Retina (tissue), 1 donor: ENCODE measurements at regions not wholly inside any gene's neighbourhood (a gene's known extent, or its start where the extent isn't known, plus 50 kb on each side); places are given as distances from the start of the nearest gene placed in this dataset.
A peak's percentile ranks its signal among the peaks of the same experiment; 100 is the strongest.

Experiments used
- DNase-seq: peaks from one replicate; pipeline ENCODE4 v3.0.0-alpha.2; 2016

- peak; percentile 25 for DNase-seq
Observed at GRCh38 chr6:92810913-92811312, 608.4 kb downstream of the EPHA7 start.

DNA sequence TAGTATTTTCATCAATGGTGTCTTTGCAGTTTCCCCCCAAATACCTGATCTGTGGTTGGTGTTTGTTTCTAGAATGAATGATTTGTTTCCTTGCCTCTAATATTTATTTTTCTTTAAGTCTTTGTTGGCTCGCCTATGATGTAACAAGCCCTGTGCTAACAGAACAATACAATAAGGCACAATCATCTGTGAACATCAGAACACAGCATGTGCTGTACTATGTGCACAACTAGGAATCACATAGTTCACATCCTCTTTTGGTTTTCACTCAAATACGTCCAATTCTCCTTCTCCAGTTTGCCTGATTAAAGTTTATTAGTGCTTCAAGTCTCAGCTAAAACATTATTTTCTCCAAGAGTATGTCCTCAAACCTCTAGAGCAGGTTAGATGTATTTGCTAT, 613.1 kb downstream of the EPHA7 start:
- DNase-seq, result no peak

DNA sequence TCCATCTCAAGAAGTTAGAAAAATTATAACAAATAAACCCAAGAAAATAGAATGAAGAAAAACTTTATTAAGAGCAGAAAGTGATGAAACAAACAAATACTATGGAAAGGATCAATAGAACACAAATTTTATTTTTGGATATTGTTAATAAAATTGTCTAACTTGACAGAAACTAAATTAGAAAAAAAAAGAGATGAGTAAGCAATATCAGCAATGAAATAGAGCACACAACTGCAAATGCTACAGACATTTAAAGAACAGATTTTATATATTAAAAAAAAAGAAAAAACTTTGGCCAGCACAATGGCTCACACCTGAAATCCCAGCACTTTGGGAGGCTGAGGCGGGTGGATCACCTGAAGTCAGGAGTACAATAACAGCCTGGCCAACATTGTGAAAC, 628.0 kb downstream of the EPHA7 start:
- no peak for DNase-seq

- DNase-seq, result no peak
Observed at GRCh38 chr6:92790381-92790780, 629.0 kb downstream of the EPHA7 start.

GRCh38 chr6:92784235-92784634, 635.1 kb downstream of the EPHA7 start:
- DNase-seq, result no peak

GRCh38 chr6:92779746-92780145, 639.6 kb downstream of the EPHA7 start:
- no peak for DNase-seq

DNA sequence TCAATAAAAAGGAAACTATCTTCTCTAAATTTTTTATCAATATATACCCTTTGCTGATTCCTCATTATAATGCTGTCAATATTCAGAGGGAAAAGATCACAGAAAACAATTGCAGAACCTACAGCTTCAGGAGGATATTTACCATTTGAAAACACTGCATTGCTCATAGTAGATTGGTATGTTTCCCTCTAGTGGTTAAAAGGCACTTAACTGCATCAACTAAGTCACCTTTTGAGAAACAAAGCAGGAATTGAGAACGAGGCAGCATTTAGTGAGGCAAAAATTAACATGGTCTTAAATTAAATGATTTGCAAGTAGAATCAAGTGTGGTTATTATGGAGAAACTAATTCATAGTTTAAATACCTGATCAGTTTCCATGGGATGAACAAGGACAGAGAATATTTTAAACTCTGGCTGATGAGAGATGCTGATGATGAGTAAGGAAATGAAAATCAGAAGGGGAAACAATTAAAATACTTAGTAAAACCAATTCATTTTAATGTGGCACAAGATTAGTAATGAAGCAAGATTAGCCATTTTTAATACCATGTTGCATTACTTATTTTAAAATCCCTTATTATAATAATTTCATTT, 642.1 kb downstream of the EPHA7 start:
- DNase-seq, result peak; percentile 28

DNA sequence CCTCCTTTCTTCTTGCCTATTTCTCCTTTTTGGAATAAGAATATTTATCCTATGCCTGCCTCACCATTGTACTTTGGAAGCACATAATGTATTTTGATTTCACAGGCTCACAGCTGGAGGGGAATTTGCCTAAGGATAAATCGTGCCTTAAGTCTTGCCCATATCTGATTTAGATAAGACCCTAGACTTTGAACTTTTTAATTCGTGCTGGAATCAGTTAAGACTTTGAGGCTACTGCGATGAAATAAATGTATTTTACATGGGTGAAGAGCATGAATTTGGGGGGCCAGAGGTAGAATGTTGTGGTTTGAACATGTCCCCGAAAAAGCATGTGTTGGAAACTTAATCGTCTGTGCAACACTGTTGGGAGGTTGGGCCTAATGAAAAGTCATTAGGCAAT, 648.8 kb downstream of the EPHA7 start:
- no peak for DNase-seq

- no peak for DNase-seq
Observed at GRCh38 chr6:92767101-92767500, 652.3 kb downstream of the EPHA7 start.

DNA sequence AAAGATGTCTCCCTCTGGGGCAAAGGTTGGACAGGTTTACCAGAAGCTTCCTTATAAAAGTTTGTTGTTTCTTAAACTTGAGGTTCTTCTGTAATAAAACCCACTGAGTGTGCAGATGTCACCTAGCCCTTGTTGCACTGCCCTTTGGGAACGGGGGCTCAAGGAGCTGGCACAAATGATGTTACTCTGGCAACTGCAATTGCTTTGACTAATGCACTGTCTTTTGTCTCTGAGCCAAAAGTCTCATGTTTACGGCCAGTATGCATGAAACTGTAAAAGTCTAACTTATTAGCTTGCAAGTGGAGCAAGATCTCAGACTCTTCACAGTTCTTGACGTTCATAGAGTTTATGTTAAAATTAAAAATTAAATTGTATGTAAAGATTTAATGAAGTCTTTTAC, 655.7 kb downstream of the EPHA7 start:
- DNase-seq, result no peak

DNA sequence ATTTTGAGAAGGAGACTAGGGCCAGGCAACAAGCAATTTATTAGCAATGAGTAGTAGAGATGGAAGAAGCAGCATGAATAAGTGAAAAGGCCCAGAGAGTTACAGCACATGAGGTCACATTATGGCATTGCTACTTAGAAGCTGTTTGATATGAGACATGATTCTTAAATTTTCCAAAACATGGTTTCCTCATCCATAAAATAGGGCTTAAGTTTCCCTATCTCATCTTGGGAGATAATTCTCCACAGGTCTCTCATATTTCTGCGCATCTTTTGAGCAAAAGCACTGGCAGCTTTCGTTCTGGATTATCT, 656.1 kb downstream of the EPHA7 start:
- no peak for DNase-seq

DNA sequence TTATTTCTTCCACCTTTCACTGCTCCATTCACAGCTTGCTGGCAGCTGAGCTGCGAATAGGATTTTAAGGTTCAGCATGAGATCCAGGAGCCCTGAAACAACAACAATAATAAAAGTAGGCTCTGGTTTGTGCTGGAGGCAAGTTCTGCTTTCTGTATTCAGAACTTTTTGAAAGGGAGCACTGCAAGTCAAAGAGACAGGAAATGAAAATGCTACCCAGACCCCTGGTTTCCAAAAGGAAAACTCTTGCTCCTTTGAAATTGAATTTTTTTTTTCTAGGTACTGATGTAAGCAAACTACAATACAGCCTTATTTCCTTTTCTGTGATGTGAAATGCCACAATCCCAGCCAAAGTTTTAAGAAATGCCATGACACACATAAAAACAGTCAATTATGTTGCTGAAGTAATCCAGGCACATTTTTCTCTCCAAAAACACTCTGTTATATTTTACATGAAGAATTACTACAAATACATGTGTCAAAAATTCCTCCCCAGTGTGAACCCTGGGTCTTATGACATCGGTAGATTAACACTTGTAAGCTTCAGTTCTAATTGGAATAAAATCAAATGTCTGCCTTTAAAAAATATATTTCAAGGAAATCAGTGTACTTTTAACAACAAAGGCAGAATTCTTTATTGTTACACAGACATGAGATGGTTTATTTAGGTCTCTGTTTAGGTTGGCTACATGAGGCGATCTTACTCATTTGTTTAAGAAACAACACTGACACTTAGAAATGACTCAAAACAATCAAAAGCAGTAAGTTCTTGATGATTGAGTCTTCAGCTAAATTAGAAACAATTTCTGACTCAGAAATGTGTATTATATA, 656.7 kb downstream of the EPHA7 start:
- DNase-seq, result no peak

GRCh38 chr6:92759178-92759577, 660.2 kb downstream of the EPHA7 start:
- no peak for DNase-seq

DNA sequence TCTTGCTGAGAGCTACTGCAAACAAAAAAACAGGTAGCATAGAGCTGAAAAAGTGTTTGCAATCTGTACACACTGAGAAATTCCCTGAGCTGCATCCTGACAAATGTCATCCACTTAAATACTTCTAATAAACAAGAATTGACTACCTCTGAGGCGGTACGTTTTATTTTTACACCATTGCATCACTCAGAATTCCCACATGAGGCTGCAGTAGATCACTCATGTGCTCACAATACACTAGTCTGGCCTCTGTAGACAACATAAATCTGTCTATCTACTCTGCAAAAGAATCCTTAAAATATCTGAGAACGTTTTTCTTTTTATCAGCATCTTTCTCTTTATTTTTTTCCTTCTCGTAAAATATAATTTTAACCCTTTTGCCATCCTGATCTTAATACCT, 661.4 kb downstream of the EPHA7 start:
- no peak for DNase-seq

- no peak for DNase-seq
Observed at GRCh38 chr6:92756912-92757311, 662.4 kb downstream of the EPHA7 start.

- no peak for DNase-seq
Observed at GRCh38 chr6:92753956-92754355, 665.4 kb downstream of the EPHA7 start.

GRCh38 chr6:92752114-92752513, 667.2 kb downstream of the EPHA7 start:
- no peak for DNase-seq

GRCh38 chr6:92748131-92748530, 671.2 kb downstream of the EPHA7 start:
- no peak for DNase-seq

DNA sequence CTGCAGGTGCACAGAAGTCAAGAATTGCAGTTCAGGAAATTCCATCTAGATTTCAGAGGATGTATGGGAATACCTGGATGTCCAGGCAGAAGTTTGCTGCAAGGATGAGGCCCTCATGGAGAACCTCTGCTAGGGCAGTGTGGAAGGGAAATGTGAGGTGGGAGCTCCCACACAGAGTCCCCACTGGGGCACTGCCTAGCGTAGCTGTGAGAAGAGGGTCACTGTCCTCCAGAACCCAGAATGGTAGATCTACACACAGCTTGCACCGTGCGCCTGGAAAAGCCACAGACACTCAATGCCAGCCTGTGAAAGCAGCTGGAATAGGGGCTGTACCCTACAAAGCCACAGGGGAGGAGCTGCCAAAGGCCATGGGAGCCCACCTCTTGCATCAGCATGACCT, 681.4 kb downstream of the EPHA7 start:
- DNase-seq, result no peak

- no peak for DNase-seq
Observed at GRCh38 chr6:92723390-92723931, 695.9 kb downstream of the EPHA7 start.

DNA sequence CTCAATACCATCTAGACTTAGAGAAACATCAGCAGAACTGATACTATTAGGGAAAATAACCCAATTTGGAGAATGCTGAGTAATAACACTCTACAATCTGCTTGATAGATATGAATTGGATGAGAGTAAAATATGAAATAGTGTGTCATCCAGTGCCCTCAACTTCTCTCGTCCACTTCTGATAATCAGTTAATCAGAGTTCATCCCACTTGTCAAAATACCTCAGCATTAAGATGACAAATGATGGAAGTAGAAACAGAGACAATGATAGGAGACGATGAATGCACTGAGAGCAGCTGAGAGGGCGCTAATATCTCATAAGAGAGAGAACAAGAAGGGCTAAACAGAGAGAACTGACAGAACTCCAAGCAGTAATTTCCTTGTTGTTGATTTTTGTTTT, 699.6 kb downstream of the EPHA7 start:
- DNase-seq, result no peak

DNA sequence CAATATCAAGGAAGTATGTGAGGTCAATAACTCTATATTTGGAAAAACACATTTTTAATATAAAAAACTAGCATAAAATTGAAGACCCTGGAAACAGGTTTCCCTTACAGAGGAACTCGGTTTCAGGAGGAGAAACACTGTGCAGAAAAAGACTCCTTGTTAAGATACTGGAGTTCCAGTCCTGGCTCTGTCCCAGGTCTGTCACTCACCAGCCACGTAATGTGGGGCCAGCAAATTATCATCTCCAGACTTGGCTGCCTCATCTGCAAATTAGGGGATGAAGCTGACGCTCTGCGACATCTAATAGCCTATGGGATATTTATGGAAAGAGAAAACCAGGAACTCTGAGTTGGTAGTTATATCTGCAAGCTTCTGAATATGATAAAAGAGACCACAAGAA, 702.7 kb downstream of the EPHA7 start:
- no peak for DNase-seq

DNA sequence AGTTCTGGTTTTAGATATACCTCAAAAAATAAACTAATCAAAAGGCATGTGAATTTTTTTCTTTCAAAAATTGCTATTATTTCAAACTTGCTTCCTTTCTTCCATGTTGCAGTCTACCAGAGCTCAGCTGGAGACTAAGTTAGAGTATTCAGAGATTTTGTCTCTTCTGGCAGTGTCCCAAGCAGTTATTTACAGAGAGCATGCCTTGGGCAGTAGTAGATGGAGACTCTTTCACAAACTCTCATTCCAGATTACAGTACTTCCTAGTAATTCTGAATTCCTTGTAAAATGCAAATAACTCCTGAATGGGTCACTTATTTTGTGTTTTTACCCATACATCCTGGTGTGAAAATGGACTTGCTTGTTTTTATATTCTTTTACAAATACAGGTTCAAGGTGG, 703.4 kb downstream of the EPHA7 start:
- DNase-seq, result no peak

- DNase-seq, result no peak
Observed at GRCh38 chr6:92714346-92714745, 705.0 kb downstream of the EPHA7 start.

GRCh38 chr6:92710048-92710447, 709.3 kb downstream of the EPHA7 start:
- no peak for DNase-seq
